ENCODE measurements at regions not wholly inside any gene's neighbourhood (a gene's known extent, or its start where the extent isn't known, plus 50 kb on each side); places are given as distances from the start of the nearest gene placed in this dataset.

GRCh38 chr4:117376692-117377091, 291.3 kb upstream of the TRAM1L1 start:
- no peak overlapping the region for H2AFZ ChIP-seq (ENCODE audit: low read depth, low read length)
- H3K4me1 ChIP-seq (ENCODE audit: control insufficient read depth, extremely low read depth, insufficient read depth, low read length), result no peaks in the 10 kb centered on the region
- dilution Hi-C loops (cut with MboI; ENCODE audit: extremely low pct_ligation_motif_present, low sequenced_read_pairs), result no loop called here
- H3K27me3 ChIP-seq (ENCODE audit: control insufficient read depth in 2 of 2, insufficient read depth in 2 of 2, low read length in 2 of 2), result no peaks in the 10 kb centered on the region
- CTCF ChIA-PET, result no interaction called here
- BruUV-seq (replicated peaks), result no TSS peak
- no peaks in the 10 kb centered on the region for H4K20me1 ChIP-seq (replicated peaks; ENCODE audit: control insufficient read depth, extremely low read depth, insufficient read depth, low read length)
- no peak overlapping the region for H3K4me2 ChIP-seq (ENCODE audit: insufficient read depth, low read length)
- H3K9ac ChIP-seq (replicated peaks; ENCODE audit: extremely low read depth, insufficient read depth, low read length), result no peak overlapping the region
- TF ChIP-seq POLR2AphosphoS5 (IDR thresholded peaks at IDR 0.05; ENCODE audit: insufficient read depth, low read depth, low read length), result no peak
- no peak for TF ChIP-seq POLR2A (IDR thresholded peaks at IDR 0.05; ENCODE audit: low read depth, low read length)
- TF ChIP-seq, protein P1, sequence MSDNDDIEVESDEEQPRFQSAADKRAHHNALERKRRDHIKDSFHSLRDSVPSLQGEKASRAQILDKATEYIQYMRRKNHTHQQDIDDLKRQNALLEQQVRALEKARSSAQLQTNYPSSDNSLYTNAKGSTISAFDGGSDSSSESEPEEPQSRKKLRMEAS (IDR thresholded peaks at IDR 0.05; ENCODE audit: insufficient read depth, insufficient read length), result no peak
- TF ChIP-seq EZH2 (IDR thresholded peaks at IDR 0.05; ENCODE audit: borderline replicate concordance, low read depth, low read length, severe bottlenecking), result no peak
- TF ChIP-seq, protein P2, sequence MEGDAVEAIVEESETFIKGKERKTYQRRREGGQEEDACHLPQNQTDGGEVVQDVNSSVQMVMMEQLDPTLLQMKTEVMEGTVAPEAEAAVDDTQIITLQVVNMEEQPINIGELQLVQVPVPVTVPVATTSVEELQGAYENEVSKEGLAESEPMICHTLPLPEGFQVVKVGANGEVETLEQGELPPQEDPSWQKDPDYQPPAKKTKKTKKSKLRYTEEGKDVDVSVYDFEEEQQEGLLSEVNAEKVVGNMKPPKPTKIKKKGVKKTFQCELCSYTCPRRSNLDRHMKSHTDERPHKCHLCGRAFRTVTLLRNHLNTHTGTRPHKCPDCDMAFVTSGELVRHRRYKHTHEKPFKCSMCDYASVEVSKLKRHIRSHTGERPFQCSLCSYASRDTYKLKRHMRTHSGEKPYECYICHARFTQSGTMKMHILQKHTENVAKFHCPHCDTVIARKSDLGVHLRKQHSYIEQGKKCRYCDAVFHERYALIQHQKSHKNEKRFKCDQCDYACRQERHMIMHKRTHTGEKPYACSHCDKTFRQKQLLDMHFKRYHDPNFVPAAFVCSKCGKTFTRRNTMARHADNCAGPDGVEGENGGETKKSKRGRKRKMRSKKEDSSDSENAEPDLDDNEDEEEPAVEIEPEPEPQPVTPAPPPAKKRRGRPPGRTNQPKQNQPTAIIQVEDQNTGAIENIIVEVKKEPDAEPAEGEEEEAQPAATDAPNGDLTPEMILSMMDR (IDR thresholded peaks at IDR 0.05; ENCODE audit: extremely low read depth in 1 of 2, insufficient read depth in 1 of 2, low read depth in 1 of 2, low read length in 2 of 2), result no peak
- no peak for TF ChIP-seq FOS (IDR thresholded peaks at IDR 0.05; ENCODE audit: borderline replicate concordance, insufficient read depth, low read length)
- no peak for TF ChIP-seq GATA2 (IDR thresholded peaks at IDR 0.05; ENCODE audit: insufficient read depth, insufficient read length, low read depth, low read length)
- no peak for TF ChIP-seq MYC (IDR thresholded peaks at IDR 0.05; ENCODE audit: low read depth, low read length)
- TF ChIP-seq JUN (IDR thresholded peaks at IDR 0.05; ENCODE audit: borderline replicate concordance, insufficient read depth, insufficient read length, low read depth), result no peak
- POLR2A ChIA-PET, result no interaction called here
- no peak overlapping the region for H3K4me3 ChIP-seq (replicated peaks in 1 of 3; ENCODE audit: insufficient read depth in 1 of 3, low read depth in 1 of 3, low read length in 3 of 3)
- H3K36me3 ChIP-seq (ENCODE audit: control insufficient read depth in 2 of 2, extremely low read depth in 1 of 2, insufficient read depth in 2 of 2, low read length in 2 of 2), result no peaks in the 10 kb centered on the region
- H3K27ac ChIP-seq (ENCODE audit: insufficient read depth, low read depth, low read length), result no peak overlapping the region
- no peak for DNase-seq (ENCODE audit: low read depth, low spot score)
- no peaks in the 10 kb centered on the region for H3K9me3 ChIP-seq (replicated peaks; ENCODE audit: control insufficient read depth, insufficient read depth, low read length)
- no peaks in the 10 kb centered on the region for H3K79me2 ChIP-seq (ENCODE audit: control insufficient read depth, insufficient read depth, low read length)
- H3K9me1 ChIP-seq (replicated peaks; ENCODE audit: control insufficient read depth, extremely low read depth, insufficient read depth, low read length), result no peaks in the 10 kb centered on the region
- intact Hi-C loops (cut with micrococcal nuclease), result no loop called here
- no peak for FAIRE-seq
